Loucy (cell line): ENCODE measurements at regions not wholly inside any gene's neighbourhood (a gene's known extent, or its start where the extent isn't known, plus 50 kb on each side); places are given as distances from the start of the nearest gene placed in this dataset.

Experiments
- H2AFZ ChIP-seq: fragments of 200-600 bp; sonication (generic); 2 replicates; pipeline ENCODE4 v1.6.0; 2016; ENCODE audit warnings: antibody characterized with exemption, mild to moderate bottlenecking, low read length, moderate library complexity
- H3F3A ChIP-seq: fragments of 200-600 bp; 2 replicates; pipeline ENCODE4 v1.6.0; 2016; ENCODE audit warnings: antibody characterized with exemption, low read depth, mild to moderate bottlenecking
- H3K27me3 ChIP-seq: fragments of 200-600 bp; sonication (generic); 2 replicates; pipeline ENCODE4 v1.6.1; 2014; ENCODE audit warnings: low read length, mild to moderate bottlenecking; ENCODE audit not compliant: insufficient read depth, poor library complexity, severe bottlenecking
- H3K36me3 ChIP-seq: fragments of 200-600 bp; sonication (generic); 2 replicates; pipeline ENCODE4 v1.6.1; 2016; ENCODE audit warnings: low read length; ENCODE audit not compliant: insufficient read depth
- H3K4me1 ChIP-seq: fragments of 200-600 bp; sonication (generic); 2 replicates; pipeline ENCODE4 v1.5.1; 2014; ENCODE audit warnings: low read length, mild to moderate bottlenecking; ENCODE audit not compliant: insufficient read depth, poor library complexity, severe bottlenecking
- H3K4me2 ChIP-seq: fragments of 200-600 bp; sonication (generic); 2 replicates; pipeline ENCODE4 v1.6.0; 2014; ENCODE audit warnings: antibody characterized with exemption, low read length, low read depth, mild to moderate bottlenecking; ENCODE audit not compliant: poor library complexity, severe bottlenecking
- H3K4me3 ChIP-seq: fragments of 200-600 bp; sonication (generic); 2 replicates; pipeline ENCODE4 v1.5.1; 2014; ENCODE audit warnings: low read length, mild to moderate bottlenecking, mixed read lengths; ENCODE audit not compliant: poor library complexity, severe bottlenecking
- H3K79me2 ChIP-seq: fragments of 200-600 bp; sonication (generic); 2 replicates; pipeline ENCODE4 v1.6.1; 2014; ENCODE audit warnings: low read length; ENCODE audit not compliant: insufficient read depth
- H3K9ac ChIP-seq: fragments of 200-600 bp; sonication (generic); 2 replicates; pipeline ENCODE4 v1.6.0; 2014; ENCODE audit warnings: mild to moderate bottlenecking, low read depth, low read length, moderate library complexity; ENCODE audit not compliant: poor library complexity, severe bottlenecking
- H3K9me2 ChIP-seq: fragments of 200-600 bp; sonication (generic); replicated peaks from 2 replicates; pipeline ENCODE4 v1.6.1; 2016; ENCODE audit warnings: low read depth, low read length, mixed read lengths
- H3K9me3 ChIP-seq: fragments of 200-600 bp; sonication (generic); 2 replicates; pipeline ENCODE4 v1.6.1; 2014; ENCODE audit warnings: mild to moderate bottlenecking, antibody characterized with exemption, low read length, low read depth; ENCODE audit not compliant: insufficient read depth
- H4K20me1 ChIP-seq: fragments of 200-600 bp; sonication (generic); 2 replicates; pipeline ENCODE4 v1.6.0; 2014; ENCODE audit warnings: antibody characterized with exemption, low read length, mild to moderate bottlenecking; ENCODE audit not compliant: insufficient read depth, poor library complexity, severe bottlenecking
- EZH2phosphoT487 ChIP-seq: fragments of 200-600 bp; IDR thresholded peaks from 2 replicates; pipeline ENCODE4 v1.6.1; 2018; ENCODE audit warnings: antibody characterized with exemption, mild to moderate bottlenecking, moderate library complexity, borderline replicate concordance
- TF ChIP-seq, protein P1 (sequence below): fragments of 200-600 bp; sonication (generic); conservative IDR thresholded peaks from 2 replicates; pipeline ENCODE4 v1.5.1; 2014; ENCODE audit warnings: mild to moderate bottlenecking, antibody characterized with exemption, low read length

DNA sequence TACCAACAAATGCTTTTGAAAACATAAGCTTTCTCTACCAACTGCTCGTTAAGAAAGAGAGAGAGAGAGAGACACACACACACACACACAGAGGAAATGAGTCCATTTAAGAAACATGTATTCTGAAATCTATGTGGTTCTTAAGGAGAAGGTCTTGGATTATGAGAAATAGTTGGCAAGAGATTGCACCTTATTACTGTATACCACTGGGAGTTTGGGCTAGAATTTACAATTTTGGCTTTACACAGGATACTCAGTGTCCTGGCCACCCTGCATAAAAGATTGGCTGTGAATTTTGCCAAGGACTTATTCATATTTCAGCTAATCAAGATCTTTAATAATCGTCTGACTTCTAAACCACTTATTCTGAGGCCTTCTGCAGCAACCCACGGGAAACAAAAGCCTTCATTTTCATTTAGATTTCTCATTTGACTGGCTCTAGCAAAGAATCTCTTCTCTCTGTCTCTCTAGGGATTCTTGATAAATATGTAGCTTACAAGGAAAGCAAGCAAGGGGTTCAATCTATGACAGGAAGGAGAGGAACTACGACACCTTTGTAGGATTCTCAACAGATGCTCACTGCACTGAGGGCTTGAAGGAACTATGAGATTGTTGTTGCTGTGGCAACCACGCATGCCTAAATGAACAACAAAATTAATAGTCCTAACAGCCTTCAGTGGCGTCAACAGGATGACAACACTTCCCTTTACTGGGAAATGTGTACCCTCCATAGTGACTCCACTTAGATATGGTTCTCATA is 75.3 kb upstream of the GNAO1 start:
- no peaks in the 10 kb centered on the region for H3K4me1 ChIP-seq
- H3K4me2 ChIP-seq = no peak overlapping the region
- H3K27me3 ChIP-seq = no peaks in the 10 kb centered on the region
- no peaks in the 10 kb centered on the region for H3K9me2 ChIP-seq
- no peaks in the 10 kb centered on the region for H4K20me1 ChIP-seq
- TF ChIP-seq, protein P1, sequence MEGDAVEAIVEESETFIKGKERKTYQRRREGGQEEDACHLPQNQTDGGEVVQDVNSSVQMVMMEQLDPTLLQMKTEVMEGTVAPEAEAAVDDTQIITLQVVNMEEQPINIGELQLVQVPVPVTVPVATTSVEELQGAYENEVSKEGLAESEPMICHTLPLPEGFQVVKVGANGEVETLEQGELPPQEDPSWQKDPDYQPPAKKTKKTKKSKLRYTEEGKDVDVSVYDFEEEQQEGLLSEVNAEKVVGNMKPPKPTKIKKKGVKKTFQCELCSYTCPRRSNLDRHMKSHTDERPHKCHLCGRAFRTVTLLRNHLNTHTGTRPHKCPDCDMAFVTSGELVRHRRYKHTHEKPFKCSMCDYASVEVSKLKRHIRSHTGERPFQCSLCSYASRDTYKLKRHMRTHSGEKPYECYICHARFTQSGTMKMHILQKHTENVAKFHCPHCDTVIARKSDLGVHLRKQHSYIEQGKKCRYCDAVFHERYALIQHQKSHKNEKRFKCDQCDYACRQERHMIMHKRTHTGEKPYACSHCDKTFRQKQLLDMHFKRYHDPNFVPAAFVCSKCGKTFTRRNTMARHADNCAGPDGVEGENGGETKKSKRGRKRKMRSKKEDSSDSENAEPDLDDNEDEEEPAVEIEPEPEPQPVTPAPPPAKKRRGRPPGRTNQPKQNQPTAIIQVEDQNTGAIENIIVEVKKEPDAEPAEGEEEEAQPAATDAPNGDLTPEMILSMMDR = no peak
- no peak overlapping the region for H3K9ac ChIP-seq
- no peak overlapping the region for H3K4me3 ChIP-seq
- H3K36me3 ChIP-seq = no peaks in the 10 kb centered on the region
- no peaks in the 10 kb centered on the region for H3F3A ChIP-seq
- no peaks in the 10 kb centered on the region for H3K9me3 ChIP-seq
- no peaks in the 10 kb centered on the region for H3K79me2 ChIP-seq
- H2AFZ ChIP-seq = no peak overlapping the region

DNA sequence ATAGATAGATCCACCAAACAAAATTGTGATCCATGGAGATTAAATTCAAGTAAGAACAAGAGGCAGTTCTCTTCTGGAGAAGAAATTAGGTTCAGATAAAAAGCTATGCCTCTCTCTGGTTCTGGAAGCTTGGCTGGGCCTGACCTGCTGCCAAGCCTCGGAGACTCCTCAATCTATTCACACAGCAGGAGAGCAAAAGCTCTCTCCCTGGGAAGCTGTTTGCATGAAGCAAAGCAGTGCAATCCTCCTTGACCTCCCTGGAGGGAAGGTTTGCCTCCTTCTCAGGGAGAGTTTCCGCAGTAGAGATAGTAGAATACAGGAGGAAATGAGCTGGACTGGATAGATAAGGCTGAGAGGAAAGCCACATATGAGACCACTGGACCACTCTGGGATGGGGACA is 78.1 kb upstream of the GNAO1 start:
- Histone ChIP-seq H3K4me1 (no peaks in the 10 kb centered on the region), H3K27me3 (no peaks in the 10 kb centered on the region), H3K4me2 (no peak overlapping the region), H3K79me2 (no peaks in the 10 kb centered on the region), H3K36me3 (no peaks in the 10 kb centered on the region), H3K9ac (no peak overlapping the region), H4K20me1 (no peaks in the 10 kb centered on the region), H2AFZ (no peak overlapping the region), H3F3A (no peaks in the 10 kb centered on the region), H3K9me3 (no peaks in the 10 kb centered on the region), H3K9me2 (no peaks in the 10 kb centered on the region), H3K4me3 (no peak overlapping the region)
- no peak for TF ChIP-seq EZH2phosphoT487
- TF ChIP-seq, protein P1 = no peak

DNA sequence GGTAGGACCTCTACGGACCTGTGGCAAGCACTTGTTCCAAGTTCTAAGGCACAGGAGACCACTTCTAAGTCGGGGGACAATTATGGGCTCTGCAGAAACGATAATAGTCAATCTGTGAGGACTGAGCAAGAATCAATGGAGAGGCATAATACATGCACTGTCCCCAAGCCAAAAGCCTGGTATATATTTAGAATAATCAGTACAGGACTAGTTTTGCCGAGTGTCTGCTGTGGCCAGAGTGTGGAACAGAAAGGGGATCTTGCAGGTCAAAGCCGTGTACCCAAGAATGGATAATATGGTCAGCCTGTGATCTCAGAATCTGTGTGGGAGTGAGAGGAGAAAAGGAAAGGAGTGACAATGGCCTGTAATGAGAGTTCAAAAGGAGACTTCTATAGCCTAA is 80.2 kb upstream of the GNAO1 start:
- Histone ChIP-seq H3F3A (no peaks in the 10 kb centered on the region), H3K79me2 (no peaks in the 10 kb centered on the region), H3K9ac (no peak overlapping the region), H3K36me3 (no peaks in the 10 kb centered on the region), H2AFZ (no peak overlapping the region), H3K9me3 (no peaks in the 10 kb centered on the region), H3K9me2 (no peaks in the 10 kb centered on the region), H3K4me3 (no peak overlapping the region), H3K4me1 (no peaks in the 10 kb centered on the region), H4K20me1 (no peaks in the 10 kb centered on the region), H3K27me3 (no peaks in the 10 kb centered on the region), H3K4me2 (no peak overlapping the region)
- no peak for TF ChIP-seq EZH2phosphoT487

DNA sequence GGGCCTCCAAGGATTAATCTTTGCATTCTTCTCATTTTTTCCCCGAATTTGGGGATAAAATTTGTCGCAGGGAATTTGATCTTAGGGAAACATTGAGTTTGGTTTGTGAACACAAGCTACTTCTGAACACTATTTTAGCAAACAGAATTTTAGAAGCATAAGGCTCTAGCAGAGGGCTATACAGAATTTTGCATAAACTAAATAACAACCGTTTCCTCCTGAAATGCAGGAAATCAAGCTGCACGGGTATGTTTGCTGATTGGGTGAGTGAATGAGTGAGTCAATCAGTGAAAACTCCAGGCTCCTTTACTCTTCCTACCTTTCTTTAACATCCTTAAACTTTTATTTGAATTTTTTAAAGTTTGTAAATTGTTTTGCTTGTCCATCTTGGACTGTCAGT is 81.3 kb upstream of the GNAO1 start:
- Histone ChIP-seq H3K4me1 (no peaks in the 10 kb centered on the region), H3K9me2 (no peaks in the 10 kb centered on the region), H3F3A (no peaks in the 10 kb centered on the region), H3K27me3 (no peaks in the 10 kb centered on the region), H3K79me2 (no peaks in the 10 kb centered on the region), H3K9me3 (no peaks in the 10 kb centered on the region), H3K4me2 (no peak overlapping the region), H3K4me3 (no peak overlapping the region), H3K36me3 (no peaks in the 10 kb centered on the region), H4K20me1 (no peaks in the 10 kb centered on the region), H3K9ac (no peak overlapping the region), H2AFZ (no peak overlapping the region)
- TF ChIP-seq EZH2phosphoT487 = no peak
- TF ChIP-seq, protein P1 = no peak
